ENCODE measurements at regions not wholly inside any gene's neighbourhood (a gene's known extent, or its start where the extent isn't known, plus 50 kb on each side); places are given as distances from the start of the nearest gene placed in this dataset.

DNA sequence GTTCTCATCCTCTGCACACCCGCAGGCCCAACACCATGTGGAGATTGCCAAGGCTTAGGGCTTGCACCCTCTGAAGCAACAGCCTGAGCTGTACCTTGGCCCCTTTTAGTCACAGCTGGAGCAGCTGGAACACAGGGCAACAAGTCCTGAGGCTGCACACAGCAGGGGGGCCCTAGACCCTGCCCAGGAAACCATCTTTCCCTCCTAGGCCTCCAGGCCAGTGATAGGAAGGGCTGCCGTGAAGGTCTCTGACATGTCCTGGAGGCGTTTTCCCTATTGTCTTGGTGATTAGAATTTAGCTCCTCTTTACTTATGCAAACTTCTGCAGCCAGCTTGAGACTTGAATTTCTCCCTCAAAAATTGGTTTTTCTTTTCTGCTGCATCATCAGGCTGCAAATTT lies 373.5 kb upstream of the CLEC14A start:
- ChIA-PET POLR2A (ENCODE audit: low non-redundant PET) (no interaction called here), CTCF (no interaction called here)
- no peak overlapping the region for H3K27ac ChIP-seq
- no peak for DNase-seq (ENCODE audit: low spot score)
- TF ChIP-seq, protein P1, sequence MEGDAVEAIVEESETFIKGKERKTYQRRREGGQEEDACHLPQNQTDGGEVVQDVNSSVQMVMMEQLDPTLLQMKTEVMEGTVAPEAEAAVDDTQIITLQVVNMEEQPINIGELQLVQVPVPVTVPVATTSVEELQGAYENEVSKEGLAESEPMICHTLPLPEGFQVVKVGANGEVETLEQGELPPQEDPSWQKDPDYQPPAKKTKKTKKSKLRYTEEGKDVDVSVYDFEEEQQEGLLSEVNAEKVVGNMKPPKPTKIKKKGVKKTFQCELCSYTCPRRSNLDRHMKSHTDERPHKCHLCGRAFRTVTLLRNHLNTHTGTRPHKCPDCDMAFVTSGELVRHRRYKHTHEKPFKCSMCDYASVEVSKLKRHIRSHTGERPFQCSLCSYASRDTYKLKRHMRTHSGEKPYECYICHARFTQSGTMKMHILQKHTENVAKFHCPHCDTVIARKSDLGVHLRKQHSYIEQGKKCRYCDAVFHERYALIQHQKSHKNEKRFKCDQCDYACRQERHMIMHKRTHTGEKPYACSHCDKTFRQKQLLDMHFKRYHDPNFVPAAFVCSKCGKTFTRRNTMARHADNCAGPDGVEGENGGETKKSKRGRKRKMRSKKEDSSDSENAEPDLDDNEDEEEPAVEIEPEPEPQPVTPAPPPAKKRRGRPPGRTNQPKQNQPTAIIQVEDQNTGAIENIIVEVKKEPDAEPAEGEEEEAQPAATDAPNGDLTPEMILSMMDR (conservative IDR thresholded peaks at IDR 0.05; ENCODE audit: low read depth) = no peak

- no peak for DNase-seq (ENCODE audit: low spot score)
- ChIA-PET POLR2A (ENCODE audit: low non-redundant PET) (no interaction called here), CTCF (no interaction called here)
- no peak overlapping the region for H3K27ac ChIP-seq
- TF ChIP-seq, protein P1 (conservative IDR thresholded peaks at IDR 0.05; ENCODE audit: low read depth) = no peak
Observed at GRCh38 chr14:38627163-38627562, 371.3 kb upstream of the CLEC14A start.

DNA sequence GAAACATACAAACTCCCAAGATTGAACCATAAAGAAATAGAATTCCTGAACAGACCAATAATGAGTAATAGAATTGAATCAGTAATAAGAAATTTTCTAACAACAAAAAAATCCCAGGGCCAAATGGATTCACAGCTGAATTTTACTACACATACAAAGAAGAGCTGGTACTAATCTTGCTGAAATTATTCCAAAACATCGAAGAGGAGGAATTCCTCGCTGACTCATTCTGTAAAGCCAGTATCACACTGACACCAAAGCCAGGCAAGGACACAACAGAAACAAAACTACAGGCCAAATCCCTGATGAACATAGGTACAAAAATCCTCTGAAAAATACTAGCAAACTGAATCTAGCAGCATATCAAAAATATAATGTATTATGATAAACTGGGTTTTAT lies 367.8 kb upstream of the CLEC14A start:
- no peak overlapping the region for H3K27ac ChIP-seq
- CTCF ChIA-PET = no interaction called here
- POLR2A ChIA-PET (ENCODE audit: low non-redundant PET) = no interaction called here
- TF ChIP-seq, protein P1 (conservative IDR thresholded peaks at IDR 0.05; ENCODE audit: low read depth) = no peak
- no peak for DNase-seq (ENCODE audit: low spot score)

- TF ChIP-seq, protein P1 (conservative IDR thresholded peaks at IDR 0.05; ENCODE audit: low read depth) = no peak
- no peak for DNase-seq (ENCODE audit: low spot score)
- POLR2A ChIA-PET (ENCODE audit: low non-redundant PET) = no interaction called here
- CTCF ChIA-PET = no interaction called here
- no peak overlapping the region for H3K27ac ChIP-seq
Observed at GRCh38 chr14:38618514-38618913, 362.6 kb upstream of the CLEC14A start.

GRCh38 chr14:38616959-38617358 lies 361.1 kb upstream of the CLEC14A start:
- TF ChIP-seq, protein P1 (conservative IDR thresholded peaks at IDR 0.05; ENCODE audit: low read depth) = no peak
- ChIA-PET CTCF (no interaction called here), POLR2A (ENCODE audit: low non-redundant PET) (no interaction called here)
- no peak overlapping the region for H3K27ac ChIP-seq
- no peak for DNase-seq (ENCODE audit: low spot score)

GRCh38 chr14:38611928-38612327 lies 356.0 kb upstream of the CLEC14A start:
- no peak for DNase-seq (ENCODE audit: low spot score)
- no peak overlapping the region for H3K27ac ChIP-seq
- ChIA-PET POLR2A (ENCODE audit: low non-redundant PET) (no interaction called here), CTCF (no interaction called here)
- TF ChIP-seq, protein P1 (conservative IDR thresholded peaks at IDR 0.05; ENCODE audit: low read depth) = no peak

GRCh38 chr14:38608244-38608643 lies 352.4 kb upstream of the CLEC14A start:
- no peak overlapping the region for H3K27ac ChIP-seq
- no peak for DNase-seq (ENCODE audit: low spot score)
- TF ChIP-seq, protein P1 (conservative IDR thresholded peaks at IDR 0.05; ENCODE audit: low read depth) = no peak
- POLR2A ChIA-PET (ENCODE audit: low non-redundant PET) = no interaction called here
- CTCF ChIA-PET = no interaction called here
